Coronary artery (tissue), 2 donors: ENCODE measurements at regions not wholly inside any gene's neighbourhood (a gene's known extent, or its start where the extent isn't known, plus 50 kb on each side); places are given as distances from the start of the nearest gene placed in this dataset.
"Not testable (repeated sequence)": the region's sequence is repeated elsewhere in the genome, so short reads cannot be mapped to it uniquely, and the experiment has no call there.

Experiments
- DNase-seq: peaks from one replicate; pipeline ENCODE4 v3.0.0-alpha.2; 2017; ENCODE audit warnings: low spot score
- H3K27ac ChIP-seq, 2 donors: fragments of 200-600 bp; sonication (generic); one replicate each; pipeline ENCODE4 v1.5.1; 2016 to 2019
- H3K4me3 ChIP-seq: fragments of 200-600 bp; sonication (generic); 2 replicates; pipeline ENCODE4 v1.5.1; 2016; ENCODE audit warnings: mild to moderate bottlenecking, moderate library complexity
- CTCF ChIP-seq: fragments of 200-600 bp; sonication (generic); IDR thresholded peaks from one replicate; pipeline ENCODE4 v1.5.1; 2019; ENCODE audit warnings: antibody characterized with exemption

- no peak overlapping the region for H3K4me3 ChIP-seq
- no peak for DNase-seq
These were observed 76.4 kb downstream of the PRR15 start for GRCh38 chr7:29639886-29640595.

DNA sequence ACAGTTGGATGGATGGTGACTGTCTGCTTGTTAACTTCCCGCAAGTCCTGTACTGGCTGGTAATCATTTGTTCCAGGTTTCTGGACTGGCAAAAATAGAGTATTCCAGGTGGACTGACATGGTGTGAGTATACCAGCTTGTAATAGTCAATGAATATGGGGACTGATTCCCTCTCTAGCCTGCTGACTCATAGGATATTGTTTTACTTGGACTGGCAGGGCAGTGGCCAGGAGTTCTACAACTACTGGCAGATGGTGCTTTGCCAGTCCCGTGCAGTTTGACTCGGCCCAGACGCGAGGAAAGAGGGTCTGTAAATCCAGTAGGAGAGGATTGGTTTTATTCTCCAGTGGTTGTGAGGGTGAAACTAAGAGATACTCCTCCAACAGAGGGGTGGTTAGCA is 78.0 kb downstream of the PRR15 start:
- no peak overlapping the region for H3K4me3 ChIP-seq
- no peak for TF ChIP-seq CTCF
- no peak overlapping the region for H3K27ac ChIP-seq
- DNase-seq: no peak

More at GRCh38 chr7:29639886-29640595, 76.4 kb downstream of the PRR15 start:
- TF ChIP-seq CTCF: no peak
- H3K27ac ChIP-seq: no peak overlapping the region

GRCh38 chr7:29642494-29643155 is 79.0 kb downstream of the PRR15 start:
- DNase-seq: no peak
- H3K27ac ChIP-seq: no peak overlapping the region
- no peak overlapping the region for H3K4me3 ChIP-seq
- TF ChIP-seq CTCF: no peak

DNA sequence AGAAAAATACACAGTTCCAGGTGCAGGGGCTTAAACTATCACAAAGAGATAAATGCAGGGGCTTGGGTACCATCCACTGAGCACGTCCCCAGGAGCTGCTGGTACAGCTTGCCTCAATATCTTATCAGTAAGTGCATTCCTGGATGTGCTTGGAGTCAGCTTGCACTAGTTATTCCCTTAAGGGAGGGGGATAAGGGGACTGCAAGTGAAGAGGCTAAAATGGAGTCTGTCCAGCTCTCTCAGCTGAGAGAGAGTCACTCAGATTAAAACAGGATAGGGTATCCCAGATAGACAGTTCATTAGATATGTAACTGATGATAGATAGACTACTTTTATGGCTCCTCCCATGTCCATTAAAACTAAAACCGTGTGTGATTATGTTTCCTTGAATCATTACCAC is 82.5 kb downstream of the PRR15 start:
- H3K27ac ChIP-seq, DNase-seq, H3K4me3 ChIP-seq: not testable (repeated sequence)

DNA sequence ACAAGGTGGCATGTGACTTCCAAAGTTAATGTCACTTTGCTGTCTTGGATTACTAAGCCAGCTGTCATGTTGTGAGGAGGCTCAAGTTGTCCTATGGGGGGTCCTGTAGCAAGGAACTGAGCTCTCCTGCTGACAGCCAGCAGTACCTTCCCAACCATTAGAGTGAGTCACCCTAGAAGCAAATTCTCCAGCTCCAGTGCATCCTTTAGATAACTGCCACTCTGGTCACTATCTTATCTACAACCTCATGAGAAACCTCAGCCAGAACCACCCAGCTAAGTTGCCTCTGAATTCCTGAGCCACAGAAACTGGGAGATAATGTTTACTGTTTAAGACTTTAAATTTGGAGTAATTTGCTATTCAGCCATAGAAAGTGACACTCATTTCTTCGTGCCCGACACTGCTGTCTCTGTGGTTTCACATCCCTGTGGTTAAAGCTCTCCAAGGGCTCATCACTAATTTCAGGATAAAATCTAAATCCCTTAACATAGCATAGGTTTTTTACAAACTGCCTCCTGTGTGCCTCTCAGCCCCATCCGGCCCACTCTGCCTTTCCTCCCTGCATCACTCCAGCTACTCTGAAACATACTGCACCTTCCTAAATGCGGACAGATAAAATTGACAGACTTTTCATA is 83.5 kb downstream of the PRR15 start:
- no peak for DNase-seq
- no peak for TF ChIP-seq CTCF
- H3K4me3 ChIP-seq: no peak overlapping the region
- H3K27ac ChIP-seq: no peak overlapping the region

GRCh38 chr7:29647691-29648210 is 84.1 kb downstream of the PRR15 start:
- not testable (repeated sequence) for DNase-seq, H3K27ac ChIP-seq, H3K4me3 ChIP-seq

GRCh38 chr7:29649028-29649716 is 85.5 kb downstream of the PRR15 start:
- no peak overlapping the region for H3K4me3 ChIP-seq
- TF ChIP-seq CTCF: no peak

More at GRCh38 chr7:29649028-29649716, 85.5 kb downstream of the PRR15 start:
- no peak overlapping the region for H3K27ac ChIP-seq
- DNase-seq: no peak
